Upper lobe of left lung (tissue), 4 donors: ENCODE measurements at regions not wholly inside any gene's neighbourhood (a gene's known extent, or its start where the extent isn't known, plus 50 kb on each side); places are given as distances from the start of the nearest gene placed in this dataset.

ENCODE experiments used
- EP300 ChIP-seq, 4 donors: sonication (generic); formaldehyde crosslinking; IDR thresholded peaks; one replicate each; pipeline ENCODE4 v1.5.1; 2017; ENCODE audit warnings: antibody characterized with exemption in 4 of 4, control low read depth in 2 of 4
- POLR2AphosphoS5 ChIP-seq, 2 donors: sonication (generic); formaldehyde crosslinking; IDR thresholded peaks; one replicate each; pipeline ENCODE4 v1.5.1; 2017; ENCODE audit warnings: antibody characterized with exemption in 2 of 2
- TF ChIP-seq, protein P1 (sequence below), 6 experiments: fragments of 450-650 bp in 4 of 6; fragments of 200-600 bp in 2 of 6; sonication (generic) in 2 of 6; IDR thresholded peaks; one replicate each; pipeline ENCODE4 v1.5.1; 2016 to 2019; ENCODE audit warnings: antibody characterized with exemption in 6 of 6

DNA sequence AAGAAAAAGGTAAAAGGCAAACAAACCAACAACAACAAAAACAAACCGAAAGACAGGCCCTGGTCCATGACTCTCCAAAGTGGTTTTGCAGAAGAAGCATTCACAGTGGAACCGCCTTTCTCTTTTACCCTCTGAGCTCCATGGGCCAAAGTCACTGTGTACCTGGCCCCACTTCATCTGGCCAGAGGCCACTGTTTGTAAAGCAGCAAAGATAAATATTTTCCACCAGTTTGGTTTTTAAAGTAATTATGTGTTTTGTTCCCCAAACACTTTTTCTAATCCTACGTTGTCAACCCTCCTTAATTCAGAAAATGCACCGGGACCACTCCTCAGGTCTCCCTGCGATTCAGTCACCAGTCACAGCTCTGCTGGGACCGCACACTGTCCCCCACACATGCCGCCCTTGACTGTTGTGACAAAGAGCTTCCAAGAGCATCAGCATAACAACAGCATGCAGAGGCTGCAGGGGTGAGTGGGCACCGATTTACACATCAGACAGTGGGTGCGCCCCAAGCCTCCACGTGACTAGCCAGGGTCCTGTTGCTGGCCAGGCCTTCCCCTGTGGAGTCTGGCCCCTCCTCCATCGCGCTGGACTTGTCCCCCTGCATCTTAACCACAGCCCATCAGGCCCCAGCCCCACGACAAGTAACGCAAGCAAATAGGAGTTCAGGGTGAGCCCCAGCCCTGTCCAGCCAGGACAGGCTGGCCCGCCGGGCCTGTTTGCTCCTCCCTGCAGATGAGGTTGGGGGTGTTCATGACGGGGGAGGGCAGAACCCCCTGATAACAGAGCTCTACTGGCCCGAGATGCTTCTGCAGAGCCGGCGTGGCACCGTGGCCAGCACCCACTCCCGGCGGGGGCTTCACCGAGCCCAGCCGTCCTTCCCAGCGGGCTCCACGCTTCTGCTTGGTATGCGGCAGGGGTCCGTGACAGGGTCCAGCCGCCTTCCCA lies 65.2 kb upstream of the DIO3 start:
- TF ChIP-seq, protein P1, sequence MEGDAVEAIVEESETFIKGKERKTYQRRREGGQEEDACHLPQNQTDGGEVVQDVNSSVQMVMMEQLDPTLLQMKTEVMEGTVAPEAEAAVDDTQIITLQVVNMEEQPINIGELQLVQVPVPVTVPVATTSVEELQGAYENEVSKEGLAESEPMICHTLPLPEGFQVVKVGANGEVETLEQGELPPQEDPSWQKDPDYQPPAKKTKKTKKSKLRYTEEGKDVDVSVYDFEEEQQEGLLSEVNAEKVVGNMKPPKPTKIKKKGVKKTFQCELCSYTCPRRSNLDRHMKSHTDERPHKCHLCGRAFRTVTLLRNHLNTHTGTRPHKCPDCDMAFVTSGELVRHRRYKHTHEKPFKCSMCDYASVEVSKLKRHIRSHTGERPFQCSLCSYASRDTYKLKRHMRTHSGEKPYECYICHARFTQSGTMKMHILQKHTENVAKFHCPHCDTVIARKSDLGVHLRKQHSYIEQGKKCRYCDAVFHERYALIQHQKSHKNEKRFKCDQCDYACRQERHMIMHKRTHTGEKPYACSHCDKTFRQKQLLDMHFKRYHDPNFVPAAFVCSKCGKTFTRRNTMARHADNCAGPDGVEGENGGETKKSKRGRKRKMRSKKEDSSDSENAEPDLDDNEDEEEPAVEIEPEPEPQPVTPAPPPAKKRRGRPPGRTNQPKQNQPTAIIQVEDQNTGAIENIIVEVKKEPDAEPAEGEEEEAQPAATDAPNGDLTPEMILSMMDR (IDR thresholded peaks at IDR 0.05) = no peak
- TF ChIP-seq POLR2AphosphoS5 (IDR thresholded peaks at IDR 0.05) (no peak), EP300 (IDR thresholded peaks at IDR 0.05) (no peak)
